ENCODE measurements at regions not wholly inside any gene's neighbourhood (a gene's known extent, or its start where the extent isn't known, plus 50 kb on each side); places are given as distances from the start of the nearest gene placed in this dataset.

DNA sequence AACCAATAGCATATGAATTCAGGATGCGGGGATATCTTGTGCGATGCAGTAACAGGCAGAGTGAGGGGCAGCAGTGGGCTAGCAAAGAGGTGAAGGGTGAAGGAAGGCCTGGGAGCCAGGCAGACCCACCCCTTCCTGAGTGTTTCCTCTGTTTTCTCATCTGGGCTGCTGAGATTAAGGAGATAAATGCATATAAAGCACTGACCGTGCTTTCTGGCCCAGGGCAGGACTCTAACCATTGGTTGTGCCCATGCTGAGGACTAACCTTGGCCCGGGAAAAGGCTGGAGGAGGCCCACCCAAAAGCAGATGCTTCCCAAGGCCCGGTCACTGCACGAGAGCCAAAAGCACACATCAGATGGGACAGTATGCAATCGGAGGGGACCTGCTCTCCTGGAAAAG is 87.6 kb downstream of the PSMG1 start:
- TF ChIP-seq, protein P1, sequence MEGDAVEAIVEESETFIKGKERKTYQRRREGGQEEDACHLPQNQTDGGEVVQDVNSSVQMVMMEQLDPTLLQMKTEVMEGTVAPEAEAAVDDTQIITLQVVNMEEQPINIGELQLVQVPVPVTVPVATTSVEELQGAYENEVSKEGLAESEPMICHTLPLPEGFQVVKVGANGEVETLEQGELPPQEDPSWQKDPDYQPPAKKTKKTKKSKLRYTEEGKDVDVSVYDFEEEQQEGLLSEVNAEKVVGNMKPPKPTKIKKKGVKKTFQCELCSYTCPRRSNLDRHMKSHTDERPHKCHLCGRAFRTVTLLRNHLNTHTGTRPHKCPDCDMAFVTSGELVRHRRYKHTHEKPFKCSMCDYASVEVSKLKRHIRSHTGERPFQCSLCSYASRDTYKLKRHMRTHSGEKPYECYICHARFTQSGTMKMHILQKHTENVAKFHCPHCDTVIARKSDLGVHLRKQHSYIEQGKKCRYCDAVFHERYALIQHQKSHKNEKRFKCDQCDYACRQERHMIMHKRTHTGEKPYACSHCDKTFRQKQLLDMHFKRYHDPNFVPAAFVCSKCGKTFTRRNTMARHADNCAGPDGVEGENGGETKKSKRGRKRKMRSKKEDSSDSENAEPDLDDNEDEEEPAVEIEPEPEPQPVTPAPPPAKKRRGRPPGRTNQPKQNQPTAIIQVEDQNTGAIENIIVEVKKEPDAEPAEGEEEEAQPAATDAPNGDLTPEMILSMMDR (conservative IDR thresholded peaks at IDR 0.05; ENCODE audit: low read depth in 2 of 2) = no peak
- TF ChIP-seq POLR2AphosphoS5 (IDR thresholded peaks at IDR 0.05; ENCODE audit: low read depth) (no peak), JUNB (IDR thresholded peaks at IDR 0.05; ENCODE audit: unreplicated experiment) (no peak), EZH2phosphoT487 (IDR thresholded peaks at IDR 0.05; ENCODE audit: unreplicated experiment) (no peak)
